Frontal cortex (tissue), 3 donors: ENCODE measurements at regions not wholly inside any gene's neighbourhood (a gene's known extent, or its start where the extent isn't known, plus 50 kb on each side); places are given as distances from the start of the nearest gene placed in this dataset.

ENCODE experiments used
- DNase-seq, 2 donors: peaks; one replicate each; pipeline ENCODE4 v3.0.0; 2012; ENCODE audit warnings: low spot score in 2 of 2
- FAIRE-seq: peaks from 2 replicates; lab custom pipeline; 2012; peaks lifted over from hg19 to GRCh38; lab: Jason Lieb, UNC
- donor health status: control.
- donor health status: control.
- donor health status: control.

- no peak for FAIRE-seq
- DNase-seq: no peak
Observed at GRCh38 chr5:133811168-133811567, 157.3 kb downstream of the C5orf15 start.

GRCh38 chr5:133809801-133810200, 158.6 kb downstream of the C5orf15 start:
- FAIRE-seq: no peak
- no peak for DNase-seq

GRCh38 chr5:133807348-133807747, 161.1 kb downstream of the C5orf15 start:
- FAIRE-seq (no peak), DNase-seq (no peak)

- FAIRE-seq (no peak), DNase-seq (no peak)
Observed at GRCh38 chr5:133806847-133807246, 161.6 kb downstream of the C5orf15 start.

- DNase-seq (no peak), FAIRE-seq (no peak)
Observed at GRCh38 chr5:133801955-133802751, 166.3 kb downstream of the C5orf15 start.

GRCh38 chr5:133801431-133801830, 167.0 kb downstream of the C5orf15 start:
- no peak for DNase-seq

GRCh38 chr5:133799571-133800237, 168.7 kb downstream of the C5orf15 start:
- no peak for FAIRE-seq
- no peak for DNase-seq

More at GRCh38 chr5:133801431-133801830, 167.0 kb downstream of the C5orf15 start:
- no peak for FAIRE-seq

- FAIRE-seq: no peak
- DNase-seq: no peak
Observed at GRCh38 chr5:133797167-133797566, 171.3 kb downstream of the C5orf15 start.

GRCh38 chr5:133796186-133796585, 172.2 kb downstream of the C5orf15 start:
- no peak for DNase-seq
- no peak for FAIRE-seq

GRCh38 chr5:133794771-133795415, 173.5 kb downstream of the C5orf15 start:
- no peak for FAIRE-seq
- DNase-seq: no peak

GRCh38 chr5:133793756-133794465, 174.5 kb downstream of the C5orf15 start:
- no peak for FAIRE-seq
- DNase-seq: no peak

GRCh38 chr5:133792655-133793054, 175.8 kb downstream of the C5orf15 start:
- DNase-seq (no peak), FAIRE-seq (no peak)

- FAIRE-seq (no peak), DNase-seq (no peak)
Observed at GRCh38 chr5:133792024-133792423, 176.4 kb downstream of the C5orf15 start.

GRCh38 chr5:133790898-133791297, 177.5 kb downstream of the C5orf15 start:
- DNase-seq (no peak), FAIRE-seq (no peak)

GRCh38 chr5:133789428-133789827, 177.1 kb upstream of the FSTL4 start:
- FAIRE-seq: no peak

GRCh38 chr5:133788121-133788520, 175.8 kb upstream of the FSTL4 start:
- no peak for DNase-seq
- FAIRE-seq: no peak

More at GRCh38 chr5:133789428-133789827, 177.1 kb upstream of the FSTL4 start:
- no peak for DNase-seq

GRCh38 chr5:133786420-133786819, 174.1 kb upstream of the FSTL4 start:
- FAIRE-seq (no peak), DNase-seq (no peak)

- FAIRE-seq (no peak), DNase-seq (no peak)
Observed at GRCh38 chr5:133785182-133785581, 172.8 kb upstream of the FSTL4 start.

GRCh38 chr5:133783481-133783880, 171.1 kb upstream of the FSTL4 start:
- no peak for DNase-seq
- FAIRE-seq: no peak

- FAIRE-seq: no peak
Observed at GRCh38 chr5:133782736-133783135, 170.4 kb upstream of the FSTL4 start.

More at GRCh38 chr5:133782736-133783135, 170.4 kb upstream of the FSTL4 start:
- DNase-seq: no peak
